Right cardiac atrium (tissue), 5 donors: ENCODE measurements at regions not wholly inside any gene's neighbourhood (a gene's known extent, or its start where the extent isn't known, plus 50 kb on each side); places are given as distances from the start of the nearest gene placed in this dataset.

Source experiments
- ATAC-seq, 2 donors: fragments of 200-7000 bp; cut with Tn5 transposase; one replicate each; pipeline versions ENCODE4 v1.8.0 to v1.9.1; 2020; ENCODE audit warnings: moderate library complexity in 2 of 2, mild to moderate bottlenecking in 1 of 2
- DNase-seq, 3 donors: peaks; one replicate each; pipeline ENCODE4 v3.0.0-alpha.2; 2020
- H3K27ac ChIP-seq: one replicate; pipeline ENCODE4 v1.5.1; 2013; ENCODE audit warnings: mild to moderate bottlenecking, low read length, control low read depth, moderate library complexity
- H3K27me3 ChIP-seq: one replicate; pipeline ENCODE4 v1.6.1; 2013; ENCODE audit not compliant: control insufficient read depth, insufficient read depth
- H3K4me1 ChIP-seq: one replicate; pipeline ENCODE4 v1.6.1; 2013; ENCODE audit warnings: low read length; ENCODE audit not compliant: control insufficient read depth, insufficient read depth
- H3K4me3 ChIP-seq: one replicate; pipeline ENCODE4 v1.5.1; 2013; ENCODE audit warnings: low read length, control low read depth
- H3K9me3 ChIP-seq: one replicate; pipeline ENCODE4 v1.6.1; 2013; ENCODE audit warnings: low read length; ENCODE audit not compliant: control insufficient read depth
- WGBS: extraction: QIAGEN DNeasy Blood & Tissue Kit; methylation state at CpG from one replicate; pipeline ENCODE4 v1.1.7; 2013; 5-methylcytosine and 5-hydroxymethylcytosine counted together
- intact Hi-C, 4 donors: fragments of 100-400 bp; cut with DNase I; formaldehyde crosslinking; loops; one replicate each; pipeline versions ENCODE4 v1.11.0 to v1.14.0; 2022 to 2023
- donor health status: healthy with polysubstance abuse.
- donor health status: DM: no; HTN: yes; CAD: no.
- donor health status: DM: no; HTN: no; CAD: no.
- donor health status: DM: no; HTN: yes; CAD: no; lungs with severe emphysema.
- donor health status: DM: yes; HTN: yes; CAD: no.

DNA sequence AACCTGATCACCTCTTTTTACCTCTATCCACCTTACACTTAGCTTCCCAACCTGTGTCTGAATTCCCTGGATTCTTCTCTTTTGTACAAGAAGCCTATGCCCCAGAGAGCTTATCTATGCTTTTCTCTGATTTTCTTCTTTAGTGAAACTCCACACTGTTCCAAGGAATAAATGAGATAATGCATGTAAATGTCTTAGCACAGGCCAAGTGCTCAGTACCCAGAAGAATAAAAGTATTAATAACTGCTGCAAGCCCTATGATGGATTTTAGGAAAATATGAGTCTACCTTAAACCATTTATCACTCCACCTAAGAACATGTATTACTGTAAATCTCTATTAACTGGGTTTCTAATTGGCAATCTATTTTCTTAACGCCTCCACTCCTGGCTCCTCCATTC, 168.5 kb upstream of the TNC start:
- WGBS, result 91% methylated on average over 1 of the region's 1 CpG
- Histone ChIP-seq H3K4me1 (no peaks in the 10 kb centered on the region), H3K9me3 (no peaks in the 10 kb centered on the region), H3K27me3 (no peaks in the 10 kb centered on the region), H3K27ac (no peak overlapping the region), H3K4me3 (no peak overlapping the region)
- no peak for DNase-seq
- intact Hi-C loops, result no loop called here
- ATAC-seq, result no peak

DNA sequence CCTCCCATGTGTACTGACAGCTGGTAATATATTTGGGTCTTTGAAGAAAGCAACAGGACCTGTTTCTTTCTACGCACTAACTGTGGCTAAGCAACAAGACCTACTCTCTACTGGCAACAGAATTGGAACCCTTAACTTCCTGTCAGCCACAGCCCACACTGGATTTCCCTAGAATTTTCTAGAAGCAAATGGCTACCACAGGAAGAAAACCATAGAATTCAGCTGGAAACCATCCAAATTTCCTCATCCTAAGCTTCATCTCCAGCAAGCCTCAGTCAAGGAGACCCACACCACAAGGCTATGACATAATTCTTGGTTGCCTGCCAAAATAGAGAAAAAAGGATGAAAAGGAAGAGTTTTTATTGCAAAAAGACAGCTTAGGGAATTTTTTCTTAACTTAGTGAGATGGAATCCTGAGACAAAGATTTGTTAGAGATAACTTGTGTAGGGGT, 171.8 kb upstream of the TNC start:
- H3K4me3 ChIP-seq, result no peak overlapping the region
- H3K27ac ChIP-seq, result no peak overlapping the region
- H3K9me3 ChIP-seq, result no peaks in the 10 kb centered on the region
- intact Hi-C loops, result no loop called here
- H3K4me1 ChIP-seq, result peaks cover 4% of the 10 kb centered on the region
- 62% methylated on average over 1 of the region's 1 CpG for WGBS
- DNase-seq (no peak), ATAC-seq (peak in 1 of 2 donors; percentile 50)
- H3K27me3 ChIP-seq, result no peaks in the 10 kb centered on the region

DNA sequence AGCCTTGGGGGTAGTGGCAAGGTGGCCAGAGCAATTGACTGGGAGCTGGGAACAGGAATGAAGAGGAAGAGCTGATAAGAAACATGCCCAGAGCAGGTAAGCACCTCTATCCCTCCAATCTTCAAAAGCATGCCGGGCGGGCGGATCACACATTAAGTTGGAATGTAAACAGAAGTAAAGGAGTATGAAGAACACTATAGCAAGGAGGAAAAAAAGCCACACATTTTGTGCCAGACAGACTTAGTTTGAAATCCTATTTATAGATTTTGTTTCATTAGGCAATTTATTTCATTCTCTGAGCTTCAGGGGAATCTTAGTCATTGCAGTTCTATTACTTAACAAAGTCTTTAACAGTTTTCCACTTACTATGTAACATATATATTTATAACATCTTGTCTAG, 173.9 kb upstream of the TNC start:
- Histone ChIP-seq H3K9me3 (no peaks in the 10 kb centered on the region), H3K4me1 (peaks cover 4% of the 10 kb centered on the region), H3K27ac (no peak overlapping the region), H3K27me3 (no peaks in the 10 kb centered on the region), H3K4me3 (no peak overlapping the region)
- intact Hi-C loops, result no loop called here
- ATAC-seq (no peak), DNase-seq (no peak)
- 95% methylated on average over 3 of the region's 3 CpGs for WGBS

DNA sequence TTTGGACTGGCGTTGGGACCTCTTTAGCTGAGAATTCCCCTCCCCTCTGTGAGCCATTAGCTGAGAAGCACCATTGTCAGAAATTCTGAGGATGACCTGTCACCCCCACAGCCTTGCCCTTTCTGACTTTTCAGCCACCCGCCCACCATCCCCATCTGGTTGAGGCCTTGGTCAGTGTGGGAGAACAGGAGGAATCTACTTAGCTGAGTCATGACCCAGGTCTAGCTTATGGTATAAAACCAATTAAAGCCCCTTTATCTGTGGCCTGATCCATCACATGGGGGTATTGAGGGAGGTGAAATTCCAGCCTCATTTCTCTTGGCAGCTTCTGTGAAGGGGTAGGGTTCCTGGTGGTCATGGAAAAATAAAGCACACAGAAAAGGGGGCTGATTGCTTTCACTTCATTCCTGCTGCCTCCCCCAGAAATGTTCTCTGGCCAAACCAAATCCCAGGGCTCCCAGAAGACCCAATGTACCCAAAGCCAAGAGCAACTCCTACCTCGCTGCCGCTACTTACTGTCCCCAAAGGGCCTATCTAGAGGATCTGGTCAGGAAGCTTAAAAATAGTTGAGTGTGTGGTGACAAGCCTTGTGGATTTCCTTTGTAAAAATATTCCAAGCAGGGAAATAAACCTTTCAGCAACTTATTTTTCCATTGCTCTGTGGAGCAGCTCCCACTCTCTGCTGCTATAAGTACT, 174.8 kb upstream of the TNC start:
- DNase-seq (peak in 1 of 3 donors; percentile 23), ATAC-seq (peak; percentile 29 to 42)
- intact Hi-C loops, result no loop called here
- Histone ChIP-seq H3K9me3 (no peaks in the 10 kb centered on the region), H3K4me3 (no peak overlapping the region), H3K4me1 (peaks cover 4% of the 10 kb centered on the region), H3K27ac (no peak overlapping the region), H3K27me3 (no peaks in the 10 kb centered on the region)
- WGBS, result 52% methylated on average over 4 of the region's 4 CpGs

DNA sequence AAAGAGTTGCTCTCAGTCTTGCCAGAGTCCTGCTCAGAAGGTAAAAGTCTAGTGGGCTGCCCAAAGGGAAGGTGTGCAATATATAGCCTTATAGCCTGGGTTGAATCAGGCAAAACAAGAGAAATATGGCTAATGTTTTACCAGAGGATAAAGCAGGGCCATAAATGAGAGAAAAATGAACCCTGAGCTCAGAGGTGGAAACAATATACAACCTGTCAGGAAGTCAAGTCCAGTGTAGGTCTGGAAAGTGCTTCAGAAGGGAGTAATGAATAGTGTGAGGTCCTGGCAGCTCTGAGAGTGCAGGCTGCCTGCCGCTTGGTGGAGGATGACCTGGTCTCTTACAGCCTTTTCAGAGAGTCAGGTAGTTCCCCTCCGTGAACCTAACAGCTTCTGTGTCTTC, 177.8 kb upstream of the TNC start:
- WGBS, result 83% methylated on average over 2 of the region's 2 CpGs
- DNase-seq (no peak), ATAC-seq (no peak)
- no peaks in the 10 kb centered on the region for H3K27me3 ChIP-seq
- intact Hi-C loops, result no loop called here
- H3K27ac ChIP-seq, result no peak overlapping the region
- no peak overlapping the region for H3K4me3 ChIP-seq
- peaks cover 4% of the 10 kb centered on the region for H3K4me1 ChIP-seq
- no peaks in the 10 kb centered on the region for H3K9me3 ChIP-seq

DNA sequence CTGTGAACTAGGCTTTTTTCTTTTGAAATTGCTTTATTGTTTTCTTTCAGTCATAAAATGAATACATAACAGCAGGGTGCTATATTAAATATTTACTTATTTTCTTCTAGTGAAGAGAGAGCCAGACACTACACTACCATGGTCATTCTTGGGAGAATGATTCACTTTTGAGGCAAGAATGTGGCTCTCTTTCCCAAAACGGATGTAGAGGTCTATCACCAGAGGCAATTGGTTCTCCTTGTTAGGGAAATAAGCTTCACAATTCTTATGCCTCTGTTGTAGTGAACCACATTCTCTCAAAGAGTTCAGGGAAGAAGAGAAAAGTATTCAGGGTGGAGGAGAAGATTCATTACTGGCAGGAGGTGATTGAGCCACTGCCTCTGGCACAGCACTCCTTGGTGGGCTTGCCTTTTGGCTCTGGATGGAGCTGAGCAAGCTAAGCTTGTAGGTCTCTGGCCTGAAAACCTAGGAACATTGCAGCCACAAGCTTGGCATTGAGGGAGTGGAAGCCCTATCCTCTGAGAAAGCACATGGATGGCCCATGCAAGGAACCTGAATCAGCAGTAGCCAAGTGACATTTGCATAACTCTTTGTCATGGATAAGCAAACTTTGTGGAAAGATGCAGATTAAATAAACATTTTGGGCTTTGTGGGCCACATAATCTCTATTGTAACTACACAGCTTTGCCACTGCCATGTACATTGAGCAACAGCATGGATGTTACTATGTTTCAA, 179.0 kb upstream of the TNC start:
- 80% methylated on average over 1 of the region's 1 CpG for WGBS
- Histone ChIP-seq H3K4me1 (peaks cover 4% of the 10 kb centered on the region), H3K27ac (no peak overlapping the region), H3K4me3 (no peak overlapping the region), H3K9me3 (no peaks in the 10 kb centered on the region), H3K27me3 (no peaks in the 10 kb centered on the region)
- no peak for DNase-seq
- intact Hi-C loops, result no loop called here
- no peak for ATAC-seq

DNA sequence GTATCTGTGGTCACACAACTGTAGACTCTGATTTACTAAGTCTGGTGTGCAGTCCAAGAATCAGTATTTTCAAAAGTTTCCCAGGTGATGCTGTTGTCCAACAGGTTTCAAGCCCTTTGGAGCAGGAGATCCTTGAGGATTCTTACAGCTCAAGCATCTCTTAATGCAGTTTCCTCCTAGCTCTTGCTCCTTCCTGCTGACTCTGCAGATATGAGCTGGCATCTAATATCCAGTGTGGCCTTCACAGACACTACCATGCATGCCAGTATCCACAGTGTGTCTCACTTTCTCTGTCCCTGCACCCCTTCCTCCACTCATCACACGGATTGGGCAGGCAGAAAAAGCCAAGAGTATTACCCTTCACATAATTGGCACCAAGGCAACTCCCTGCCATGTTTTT, 182.2 kb upstream of the TNC start:
- no peak for ATAC-seq
- WGBS, result 77% methylated on average over 1 of the region's 1 CpG

DNA sequence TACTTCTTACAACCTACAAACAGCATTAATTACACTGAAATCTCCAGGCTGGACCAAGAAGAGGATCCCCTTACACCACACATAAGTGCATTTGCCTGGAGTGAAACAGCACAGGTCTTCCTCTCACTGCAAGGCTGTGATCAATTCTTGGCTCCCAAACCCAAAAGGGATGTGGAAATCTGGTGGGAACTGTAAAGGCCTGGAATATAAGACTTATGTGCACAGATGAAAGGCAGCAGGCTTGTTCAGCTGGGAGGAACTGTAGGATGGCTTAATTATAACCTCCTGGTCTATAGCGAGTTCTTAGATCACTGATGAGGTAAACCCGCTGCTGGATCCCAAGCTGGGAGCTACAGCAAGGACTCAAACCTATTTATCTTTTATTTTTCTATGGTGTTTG, 182.9 kb upstream of the TNC start:
- H3K4me3 ChIP-seq, result no peak overlapping the region
- ATAC-seq (no peak), DNase-seq (no peak)
- H3K4me1 ChIP-seq, result no peaks in the 10 kb centered on the region
- 81% methylated on average over 2 of the region's 2 CpGs for WGBS
- no peaks in the 10 kb centered on the region for H3K27me3 ChIP-seq
- intact Hi-C loops, result no loop called here
- no peak overlapping the region for H3K27ac ChIP-seq
- no peaks in the 10 kb centered on the region for H3K9me3 ChIP-seq

More for the DNA sequence above, 182.2 kb upstream of the TNC start:
- Histone ChIP-seq H3K27me3 (no peaks in the 10 kb centered on the region), H3K9me3 (no peaks in the 10 kb centered on the region), H3K4me3 (no peak overlapping the region), H3K4me1 (no peaks in the 10 kb centered on the region), H3K27ac (no peak overlapping the region)
- intact Hi-C loops, result no loop called here
- DNase-seq, result no peak

DNA sequence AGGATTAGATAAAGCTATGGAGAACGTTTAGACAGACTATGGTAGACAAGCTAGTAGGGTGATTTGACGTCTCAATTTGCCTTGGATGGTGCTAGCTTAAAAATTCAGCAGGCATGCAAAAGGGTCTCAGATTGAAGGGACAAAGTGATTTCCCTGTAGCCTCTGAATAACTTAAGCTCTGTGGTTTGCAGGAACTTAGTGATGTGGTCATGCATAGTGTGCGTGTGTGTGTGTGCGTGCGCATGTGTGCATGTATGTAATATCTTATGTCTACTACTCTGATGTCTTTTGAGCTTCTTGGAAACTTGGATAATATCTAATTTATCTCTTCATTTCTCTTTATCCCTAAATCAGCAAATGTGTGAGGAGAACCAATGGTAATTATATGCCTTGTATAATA, 183.6 kb upstream of the TNC start:
- ATAC-seq, result no peak
- WGBS, result 72% methylated on average over 5 of the region's 5 CpGs

DNA sequence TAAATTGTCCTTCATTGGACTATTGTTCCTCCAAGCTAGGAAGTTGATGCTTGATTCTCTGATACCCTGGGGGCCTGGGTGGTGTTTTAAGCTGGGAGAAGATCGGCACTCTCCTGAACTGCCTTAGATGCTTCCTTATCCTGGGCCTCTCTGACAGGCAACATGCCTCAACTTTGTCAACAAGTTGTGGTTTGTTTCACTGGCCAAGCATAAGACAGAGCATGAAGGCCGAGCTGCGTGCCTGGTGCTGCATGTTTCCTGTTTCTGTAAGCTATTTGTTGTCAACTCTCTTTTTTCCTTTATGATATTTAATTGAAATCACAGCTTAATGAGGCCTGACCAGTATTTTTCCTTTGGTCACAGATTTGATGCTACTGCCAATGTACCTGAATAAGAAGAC, 187.6 kb upstream of the TNC start:
- intact Hi-C loops, result no loop called here
- ATAC-seq (no peak), DNase-seq (no peak)
- H3K27me3 ChIP-seq, result no peaks in the 10 kb centered on the region
- no peaks in the 10 kb centered on the region for H3K4me1 ChIP-seq
- no peak overlapping the region for H3K4me3 ChIP-seq
- WGBS, result 44% methylated on average over 3 of the region's 3 CpGs
- H3K27ac ChIP-seq, result no peak overlapping the region
- no peaks in the 10 kb centered on the region for H3K9me3 ChIP-seq

More for the DNA sequence above, 183.6 kb upstream of the TNC start:
- H3K27ac ChIP-seq, result no peak overlapping the region
- DNase-seq, result no peak
- H3K4me3 ChIP-seq, result no peak overlapping the region
- intact Hi-C loops, result no loop called here
- H3K9me3 ChIP-seq, result no peaks in the 10 kb centered on the region
- H3K27me3 ChIP-seq, result no peaks in the 10 kb centered on the region
- no peaks in the 10 kb centered on the region for H3K4me1 ChIP-seq

DNA sequence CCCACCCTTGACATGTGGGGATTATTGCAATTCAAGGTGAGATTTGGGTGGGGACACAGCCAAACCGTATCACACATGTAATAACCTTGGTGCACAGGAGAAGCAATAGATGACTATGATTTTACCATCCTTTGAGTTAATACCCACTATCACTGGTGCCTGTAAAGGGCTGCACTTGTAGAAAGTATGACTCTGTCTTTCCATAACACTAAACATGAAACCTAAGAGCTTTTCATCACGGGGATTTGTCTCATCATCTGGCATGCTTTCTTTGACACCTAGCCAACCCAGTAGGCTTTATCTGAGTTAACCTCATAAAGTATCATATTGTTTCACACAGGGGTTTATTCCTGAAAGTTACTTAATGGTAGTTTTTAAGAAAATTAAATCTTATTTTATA, 188.9 kb upstream of the TNC start:
- H3K4me1 ChIP-seq, result no peaks in the 10 kb centered on the region
- no peaks in the 10 kb centered on the region for H3K27me3 ChIP-seq
- no peak overlapping the region for H3K4me3 ChIP-seq
- no peaks in the 10 kb centered on the region for H3K9me3 ChIP-seq
- no peak for ATAC-seq
- DNase-seq, result no peak
- 61% methylated on average over 2 of the region's 2 CpGs for WGBS
- H3K27ac ChIP-seq, result no peak overlapping the region
- intact Hi-C loops, result no loop called here
